GM18870 (cell line): ENCODE measurements at regions not wholly inside any gene's neighbourhood (a gene's known extent, or its start where the extent isn't known, plus 50 kb on each side); places are given as distances from the start of the nearest gene placed in this dataset.

Experiments used
- ATAC-seq: cut with Tn5 transposase; IDR thresholded peaks from one replicate; pipeline ENCODE4 v1.9.1; 2021; ENCODE audit warnings: moderate library complexity; ENCODE audit not compliant: unreplicated experiment

DNA sequence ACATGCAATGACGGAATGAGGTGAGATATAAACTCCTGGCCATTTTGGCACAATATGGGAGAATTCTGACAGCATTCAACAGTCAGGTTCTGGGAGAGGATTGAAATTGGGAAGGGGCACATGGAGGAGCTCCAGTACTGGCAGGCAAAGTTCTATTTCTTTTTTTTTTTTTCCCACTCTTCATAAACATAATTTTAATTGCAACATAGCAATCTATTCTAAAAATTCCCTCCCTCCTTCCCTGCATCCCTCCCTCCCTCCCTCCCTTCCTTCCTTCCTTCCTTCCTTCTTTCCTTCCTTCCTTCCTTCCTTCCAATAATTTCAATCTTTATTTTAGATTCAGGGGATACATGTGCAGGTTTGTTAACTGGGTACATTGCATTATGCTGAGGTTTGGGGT is 93.2 kb downstream of the PTCSC3 start:
- ATAC-seq, result no peak

DNA sequence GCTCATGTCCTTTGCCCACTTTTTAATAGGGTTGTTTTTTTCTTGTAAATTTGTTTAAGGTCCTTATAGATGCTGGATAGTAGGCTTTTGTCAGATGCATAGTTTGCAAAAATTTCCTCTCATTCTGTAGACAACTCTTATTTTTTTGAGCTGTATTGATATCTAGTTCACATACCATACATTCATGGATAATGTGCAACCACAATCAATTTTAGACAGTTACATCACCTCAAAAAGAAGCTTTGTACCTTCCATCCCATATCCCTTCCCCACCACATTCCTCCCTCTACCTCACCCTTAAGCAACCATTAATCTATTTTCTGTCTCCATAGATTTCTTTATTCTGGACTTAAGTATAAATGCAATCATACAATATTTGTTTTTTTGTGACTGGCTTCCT is 98.4 kb downstream of the PTCSC3 start:
- ATAC-seq, result no peak

DNA sequence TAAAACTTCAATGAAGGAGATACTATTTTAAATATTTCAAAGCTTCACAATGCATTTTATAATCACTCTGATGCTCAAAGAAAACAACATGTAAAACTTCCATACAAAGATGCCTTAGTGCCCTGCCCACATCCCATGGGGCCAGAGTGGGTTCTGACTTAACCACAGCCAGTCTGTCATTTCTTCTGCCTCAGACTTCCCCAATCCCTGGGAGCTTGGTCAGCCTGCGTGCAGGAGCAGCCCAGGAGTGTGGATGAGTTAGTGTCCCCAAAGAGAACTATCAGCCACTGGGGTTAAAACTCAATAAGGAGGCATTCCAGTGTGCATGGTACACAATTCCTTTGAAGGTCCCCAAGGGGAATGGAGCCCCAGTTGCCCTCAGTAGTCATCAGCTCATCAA is 100.3 kb downstream of the PTCSC3 start:
- no peak for ATAC-seq

DNA sequence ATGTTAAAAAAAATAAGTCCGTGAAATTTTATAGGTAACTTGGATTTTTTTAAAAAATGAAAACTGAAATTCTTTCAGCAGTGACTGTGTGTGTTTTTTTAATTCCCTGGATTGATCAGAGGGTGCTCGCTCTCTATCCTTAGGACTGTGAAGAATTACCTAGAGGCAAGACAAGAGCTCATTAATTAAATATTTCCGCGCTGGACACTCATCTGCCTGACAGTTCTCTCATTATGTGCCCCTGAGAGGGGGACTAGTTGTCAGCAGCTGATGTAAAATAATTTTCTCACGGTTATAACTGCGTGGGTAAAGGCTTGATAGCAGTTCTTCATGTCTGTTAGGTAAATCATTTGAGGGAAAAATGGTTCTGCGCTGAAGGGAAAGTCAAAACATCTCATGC is 101.3 kb downstream of the PTCSC3 start:
- no peak for ATAC-seq

DNA sequence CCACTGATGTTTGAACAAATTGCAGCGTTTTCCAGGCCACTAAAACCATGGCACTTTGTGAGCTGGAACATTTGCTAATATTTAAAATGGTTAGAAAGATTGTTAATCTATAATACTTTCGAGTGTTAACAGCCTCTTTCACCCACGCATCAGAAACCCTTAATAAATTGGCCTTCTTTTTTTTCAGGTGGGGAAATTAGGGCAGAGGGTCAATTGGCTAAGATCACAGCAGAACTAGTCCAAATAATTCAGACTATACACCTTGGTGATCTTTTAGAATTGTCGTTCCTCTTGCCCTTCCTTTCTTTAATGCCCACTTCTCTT is 105.8 kb downstream of the PTCSC3 start:
- no peak for ATAC-seq

DNA sequence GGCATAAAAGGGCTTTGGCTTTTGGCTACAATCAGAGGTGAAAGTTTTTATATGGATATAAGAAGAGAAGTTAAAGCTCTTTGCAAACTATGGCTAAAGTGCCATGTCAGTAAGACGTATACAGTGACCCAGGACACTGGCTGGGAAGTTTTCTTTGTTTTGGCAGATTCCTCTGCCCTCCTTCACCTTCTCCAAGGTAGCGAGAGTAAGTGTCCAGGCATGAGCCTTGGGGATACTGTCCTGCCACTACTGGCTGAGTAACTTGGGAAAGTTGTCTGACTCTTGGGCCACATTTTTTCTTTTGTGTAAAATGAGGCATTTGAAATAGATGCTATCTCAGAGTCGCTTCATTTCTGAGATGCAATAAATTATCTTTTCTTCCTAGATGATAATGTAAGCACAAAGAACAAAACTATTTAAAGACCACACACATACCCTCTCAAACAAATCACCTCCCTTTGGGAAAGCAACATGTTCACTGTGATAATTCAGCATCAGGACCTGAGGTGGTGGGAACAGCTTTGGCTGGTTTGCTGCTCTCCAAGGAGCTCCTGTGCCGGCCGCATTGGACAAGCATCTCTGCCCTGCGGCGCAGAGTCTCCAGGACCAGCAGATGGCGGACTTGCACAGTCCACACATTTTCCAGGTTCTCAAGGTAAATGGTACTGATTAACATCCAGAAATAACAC is 106.3 kb downstream of the PTCSC3 start:
- peak; percentile 67 for ATAC-seq

DNA sequence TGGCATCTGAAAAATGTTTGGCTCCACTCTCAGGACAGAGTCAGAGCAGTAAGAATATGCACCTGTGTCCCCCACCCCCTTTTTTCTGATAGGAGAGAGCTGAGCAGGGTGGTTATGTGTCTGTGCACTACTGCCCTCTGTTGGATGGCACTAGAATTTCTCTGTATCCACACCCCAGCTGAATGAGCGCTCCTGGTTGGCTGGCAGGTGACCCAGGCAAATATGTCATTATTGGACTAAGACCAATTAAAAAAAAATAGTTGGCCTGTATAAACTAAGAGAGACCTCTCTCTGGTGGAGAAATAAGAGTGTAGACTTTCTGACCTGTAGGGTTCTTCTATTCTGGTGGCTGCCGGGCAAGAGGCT is 107.0 kb downstream of the PTCSC3 start:
- peak; percentile 59 for ATAC-seq

DNA sequence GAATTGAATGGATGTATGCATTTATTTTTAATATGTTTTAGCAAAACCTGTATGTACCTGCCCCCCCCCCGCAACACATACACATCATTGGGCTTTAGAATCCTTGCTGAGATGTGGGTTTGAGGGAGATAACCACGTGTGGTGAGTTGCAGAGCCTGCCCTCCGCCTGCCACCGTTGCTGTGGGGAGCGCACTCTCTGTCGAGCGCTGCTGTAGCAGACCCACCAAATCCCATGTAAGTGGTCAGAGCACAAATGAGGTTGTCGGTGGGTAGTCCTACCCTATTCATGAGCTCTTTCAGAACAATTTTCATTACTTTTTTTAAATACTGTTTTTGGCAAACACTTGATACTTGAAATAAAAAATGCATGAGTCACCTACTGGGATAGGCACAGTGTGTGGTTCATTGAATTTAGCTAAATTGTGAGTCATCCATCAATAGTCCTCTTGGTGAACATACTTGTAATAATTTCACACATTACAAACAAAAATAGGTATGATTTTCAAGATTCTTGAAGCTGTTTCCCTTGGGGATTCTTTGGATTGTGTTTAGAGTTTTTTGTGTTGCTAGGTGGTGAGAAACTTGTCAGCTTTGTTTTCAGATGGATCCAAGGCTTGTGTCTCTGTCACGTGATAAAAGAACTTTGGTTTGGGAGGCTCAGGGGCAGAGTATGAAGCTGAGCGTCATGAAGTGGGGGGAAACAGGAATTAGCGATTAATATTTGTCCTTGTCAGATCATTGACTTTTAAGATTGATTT is 107.6 kb downstream of the PTCSC3 start:
- peak; percentile 14 for ATAC-seq

DNA sequence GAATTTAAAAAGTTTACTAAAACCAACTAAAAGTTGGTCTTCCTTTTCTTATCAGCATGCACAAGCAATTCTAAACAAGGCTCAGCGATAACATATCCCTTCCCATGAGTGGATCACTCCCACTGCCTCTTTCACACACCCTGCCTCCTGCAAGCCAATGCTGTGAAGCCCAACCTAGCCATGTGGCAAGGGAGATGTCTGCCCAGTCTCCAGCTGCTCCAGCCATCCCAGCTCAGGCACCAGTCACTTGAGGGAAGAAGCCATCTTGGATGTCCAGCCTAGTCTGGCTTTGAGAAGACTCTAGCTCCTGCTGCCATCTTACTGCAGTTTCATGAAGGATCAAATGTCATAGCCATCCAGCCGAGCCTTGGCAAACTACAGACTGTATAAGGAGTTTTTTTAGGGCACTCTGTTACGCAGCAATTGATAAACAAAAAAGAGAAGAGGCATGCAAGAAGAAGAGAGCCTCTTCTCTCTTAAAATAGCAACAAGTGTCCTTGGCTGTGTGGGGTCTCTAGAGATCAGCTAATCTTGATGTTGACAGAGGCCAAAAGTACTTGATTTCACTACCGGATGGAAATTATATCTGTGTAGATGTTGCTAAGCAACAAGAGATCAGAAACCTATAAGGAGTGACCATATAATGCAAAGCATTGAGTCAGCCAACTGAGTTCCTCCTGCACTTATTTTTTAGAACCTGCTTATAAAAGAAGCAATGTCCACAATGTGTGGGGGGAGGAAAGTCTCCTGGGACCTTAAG is 108.9 kb downstream of the PTCSC3 start:
- ATAC-seq, result no peak

DNA sequence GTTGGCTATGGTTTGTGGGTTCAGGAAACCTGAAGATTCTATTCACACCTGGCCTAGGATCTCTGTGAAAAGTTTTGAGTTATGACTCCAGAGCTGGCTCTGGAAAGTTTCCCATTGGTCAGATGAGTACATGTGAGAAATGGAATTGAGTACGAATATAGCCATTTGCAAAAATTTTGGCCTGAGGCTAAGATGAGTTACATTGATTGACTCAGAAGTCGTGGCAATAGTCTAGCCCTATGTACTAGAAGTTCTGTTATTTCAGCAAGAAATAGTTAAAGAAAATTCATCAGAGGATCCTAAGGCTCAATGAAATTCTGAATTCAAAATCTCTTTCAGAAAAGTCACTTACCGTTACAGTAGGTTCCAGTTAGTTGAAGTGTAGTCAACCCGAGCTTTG is 109.9 kb downstream of the PTCSC3 start:
- no peak for ATAC-seq

DNA sequence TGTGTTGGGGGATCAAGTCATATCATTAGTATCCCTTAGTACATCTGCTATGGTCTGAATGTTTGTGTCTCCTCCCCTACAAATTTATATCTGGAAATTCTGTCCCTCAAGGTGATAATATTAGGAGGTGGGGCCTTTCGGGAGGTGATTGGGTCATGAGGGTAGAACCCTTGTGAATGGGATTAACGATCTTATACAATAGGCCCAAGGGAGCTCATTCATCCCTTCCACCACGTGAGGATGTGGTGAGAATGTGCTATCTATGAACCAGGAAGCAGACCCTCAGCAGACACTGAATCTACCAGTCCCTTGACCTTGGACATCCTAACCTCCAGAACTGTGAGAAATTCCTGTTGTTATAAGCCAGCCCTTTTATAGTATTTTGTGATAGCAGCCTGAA is 110.7 kb downstream of the PTCSC3 start:
- ATAC-seq, result no peak

DNA sequence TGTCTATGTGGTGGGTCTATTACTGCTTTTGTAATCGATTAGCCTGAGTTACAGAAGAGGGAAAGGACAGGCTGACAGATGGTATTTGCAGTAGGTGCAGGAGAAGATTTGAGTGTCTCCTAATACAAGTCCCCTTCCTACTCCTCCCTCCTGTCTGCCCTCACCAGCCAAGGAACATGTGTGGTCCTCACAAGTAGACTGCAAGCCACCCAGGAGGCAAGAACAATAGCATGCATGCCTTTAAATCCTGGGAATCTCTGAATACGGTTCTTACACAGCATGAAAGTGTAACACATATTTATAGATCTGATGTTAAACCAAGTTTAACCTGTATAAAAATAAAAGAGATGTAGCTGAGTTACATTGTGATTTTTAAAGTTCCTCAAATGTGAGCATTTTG is 117.0 kb downstream of the PTCSC3 start:
- ATAC-seq, result no peak

DNA sequence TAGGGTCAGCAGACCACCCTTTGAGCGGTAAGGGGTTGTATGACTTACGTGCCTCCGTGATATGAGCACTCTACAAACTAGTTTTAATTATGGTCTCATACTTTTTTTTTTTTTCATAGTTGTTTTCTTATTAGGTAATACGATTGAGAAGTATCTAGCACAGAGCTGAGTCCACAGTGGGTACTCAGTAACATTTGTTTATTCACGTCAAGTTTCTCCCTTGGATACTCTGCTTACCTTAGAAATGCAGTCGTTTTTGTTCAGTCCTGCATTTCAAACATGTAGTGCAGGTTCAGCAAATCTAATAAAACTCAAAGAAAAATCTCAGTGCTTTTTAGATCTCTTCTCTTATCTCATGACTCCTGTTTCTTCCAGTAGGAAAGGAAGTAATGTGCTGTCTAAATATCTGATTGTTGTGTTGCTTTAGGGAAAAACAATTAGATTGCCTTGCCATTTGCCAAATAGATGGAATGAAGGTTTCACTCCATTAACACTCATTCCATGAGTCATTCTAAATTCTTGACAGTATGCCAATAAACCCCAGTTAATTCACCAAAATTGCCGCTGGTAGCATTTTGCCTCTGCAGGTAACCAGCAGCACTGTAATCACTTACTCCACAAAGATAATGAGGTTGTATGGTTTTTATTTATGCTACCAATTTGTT is 118.9 kb downstream of the PTCSC3 start:
- no peak for ATAC-seq

DNA sequence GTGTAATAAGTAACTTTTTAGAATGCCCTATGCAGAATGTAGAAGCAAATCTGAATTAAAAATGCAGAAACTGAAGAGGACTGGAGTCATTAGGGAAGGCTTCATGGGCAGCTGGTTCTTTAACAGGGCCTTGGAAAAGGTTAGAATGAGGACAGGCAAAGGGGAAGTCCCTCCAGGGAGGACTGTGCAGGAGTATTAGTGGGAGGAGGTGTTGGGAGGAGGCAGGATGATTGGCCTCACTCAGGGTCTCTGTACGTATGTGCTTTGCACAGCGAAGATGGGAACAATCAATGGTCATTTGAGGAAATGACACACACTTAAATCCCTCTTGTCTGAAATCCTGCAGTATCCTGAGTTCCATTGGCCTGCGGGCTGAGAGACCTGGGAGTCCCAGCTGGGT is 119.7 kb downstream of the PTCSC3 start:
- ATAC-seq, result no peak

DNA sequence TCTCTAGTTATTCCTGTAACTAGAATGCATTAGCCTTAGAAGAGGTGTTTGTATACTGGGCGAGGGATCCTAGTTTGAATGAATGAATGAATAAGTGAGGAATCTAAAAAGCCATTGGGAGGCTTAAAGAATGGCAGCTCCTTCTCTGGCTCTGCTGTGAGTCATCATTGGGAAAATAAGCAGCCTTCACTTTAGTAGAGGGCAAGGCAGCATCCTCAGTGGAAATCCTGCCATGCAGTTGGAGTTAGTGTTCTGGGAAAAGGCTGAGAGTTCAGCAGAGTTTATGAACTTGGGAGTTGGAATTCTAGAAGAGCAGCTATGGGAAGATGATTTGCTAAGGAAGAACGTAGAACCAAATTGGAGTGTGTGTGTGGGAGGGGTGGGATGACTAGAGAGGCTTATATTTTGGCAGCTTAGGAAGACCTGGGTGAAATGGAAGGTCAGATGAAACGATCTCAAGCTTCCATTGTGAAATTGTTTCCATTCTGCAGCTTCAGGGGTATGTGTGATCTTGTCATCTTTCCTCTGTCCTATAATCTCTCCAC is 120.8 kb downstream of the PTCSC3 start:
- ATAC-seq, result no peak

DNA sequence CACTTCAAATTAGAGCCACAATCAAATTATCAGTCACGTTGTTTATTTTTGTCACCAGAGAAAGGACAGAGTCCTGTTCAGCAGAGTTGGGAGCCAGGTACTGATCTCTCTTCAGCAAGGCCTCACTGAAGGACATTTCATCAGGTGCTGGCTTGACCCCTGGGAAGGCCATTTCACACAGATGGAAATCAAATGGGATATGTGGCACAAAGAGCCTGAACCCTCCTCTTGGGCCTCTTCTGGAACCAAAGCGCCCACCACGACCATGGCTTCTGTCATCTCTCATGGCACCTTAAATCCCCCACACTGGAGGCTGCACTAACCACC is 121.5 kb downstream of the PTCSC3 start:
- no peak for ATAC-seq

DNA sequence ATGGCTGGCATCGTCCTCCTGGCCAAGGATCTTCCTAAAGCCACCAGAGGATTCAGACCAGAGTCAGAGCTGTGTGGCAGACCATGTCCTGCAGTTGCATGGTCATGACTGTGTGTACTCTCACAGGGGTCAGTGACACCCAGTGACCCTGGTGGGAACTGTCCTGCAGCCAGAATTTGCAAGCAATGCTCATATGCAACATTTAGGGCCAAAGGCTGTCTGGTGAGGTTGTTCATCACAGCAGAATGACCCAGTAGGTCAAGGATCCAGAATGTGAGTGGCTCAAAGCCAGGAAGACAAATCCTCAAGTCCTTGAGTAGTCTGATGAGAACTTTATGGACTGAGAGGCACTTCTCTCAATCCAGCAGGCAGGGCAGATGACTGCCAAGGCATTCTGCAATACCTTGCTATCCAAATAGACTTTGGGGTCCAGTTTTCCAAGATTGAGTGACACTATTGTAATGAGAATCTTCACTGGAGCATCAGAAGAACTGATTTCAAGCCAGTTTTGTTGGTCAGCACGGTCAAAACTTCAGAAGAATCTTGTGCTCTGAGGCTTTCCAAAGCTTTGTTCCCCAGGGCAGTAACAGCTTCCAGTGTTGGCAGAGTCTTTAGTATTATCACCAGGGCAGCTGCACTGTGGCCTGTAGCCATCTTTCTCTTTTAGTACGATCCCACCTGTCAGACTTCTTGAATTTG is 122.0 kb downstream of the PTCSC3 start:
- no peak for ATAC-seq

DNA sequence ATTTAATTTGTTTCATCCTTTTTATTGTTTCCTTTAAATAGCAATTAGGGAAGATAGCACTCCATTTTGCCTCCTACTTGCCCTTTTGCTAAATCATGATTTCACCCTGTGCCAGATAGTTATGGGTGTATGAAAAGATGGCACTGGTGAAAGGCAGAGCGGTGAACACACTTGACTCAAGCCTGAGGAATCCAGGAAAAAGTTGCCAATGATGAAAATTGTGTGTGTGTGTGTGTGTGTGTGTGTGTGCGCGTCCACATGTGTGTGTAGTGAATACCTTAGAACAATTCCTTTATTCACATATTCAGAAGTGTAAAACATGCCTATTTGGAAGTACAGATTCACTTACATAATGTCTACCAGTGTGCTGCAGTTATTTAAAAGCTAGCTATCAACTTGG is 123.8 kb downstream of the PTCSC3 start:
- ATAC-seq, result no peak

DNA sequence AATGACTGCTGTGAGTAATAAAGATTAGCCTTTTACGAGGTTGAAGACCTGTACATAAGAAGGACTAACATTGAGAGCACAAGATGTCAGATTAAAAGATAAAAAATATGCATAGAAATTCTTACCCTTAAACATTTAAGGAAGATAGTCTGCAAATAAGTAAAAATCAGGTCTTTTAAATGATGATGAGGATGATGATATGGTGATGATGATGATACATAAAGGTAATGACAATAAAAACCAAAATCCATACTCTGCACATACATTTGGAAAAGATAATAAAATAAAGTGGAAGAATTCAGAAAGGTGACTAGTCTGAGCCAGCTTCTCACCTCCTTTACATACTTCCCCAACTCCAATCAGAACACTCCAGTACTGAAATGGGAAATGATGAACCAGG is 124.5 kb downstream of the PTCSC3 start:
- no peak for ATAC-seq

DNA sequence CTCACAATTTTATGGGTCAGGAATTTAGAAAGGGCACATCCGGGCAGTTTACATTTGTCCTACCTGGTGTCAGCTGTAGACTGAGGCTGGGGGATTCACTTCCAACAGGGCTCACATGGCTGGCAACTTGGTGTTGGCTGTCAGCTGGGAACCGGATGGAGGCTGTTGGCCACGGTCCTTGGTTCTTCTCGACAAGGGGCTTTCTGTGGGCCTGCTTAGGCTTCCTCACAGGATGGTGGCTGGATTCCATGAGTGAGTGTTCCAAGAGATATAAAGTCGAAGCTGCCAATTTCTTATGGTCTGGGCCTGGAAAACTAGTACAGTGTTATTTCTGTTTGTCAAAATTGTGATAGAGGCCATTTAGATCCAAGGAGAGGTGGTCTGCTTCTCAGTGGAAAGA is 127.9 kb downstream of the PTCSC3 start:
- ATAC-seq, result no peak

DNA sequence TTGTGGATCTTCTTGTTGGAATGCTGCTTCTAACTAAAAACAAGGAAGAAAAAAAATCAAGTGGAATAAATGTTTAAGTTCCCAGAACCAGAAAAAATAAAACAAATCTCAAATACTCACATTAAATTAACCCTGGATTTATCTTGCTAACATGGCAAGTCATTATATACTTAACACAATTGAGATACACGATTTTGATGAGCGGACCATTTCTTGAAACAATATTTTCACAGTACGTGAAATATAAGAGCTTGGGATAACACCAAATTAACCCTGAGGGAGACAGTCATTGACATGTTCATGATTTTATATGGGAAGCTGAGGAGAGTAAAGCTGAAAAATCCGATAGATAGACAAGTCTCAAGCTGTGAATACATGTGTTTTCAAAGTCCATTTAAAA is 128.6 kb downstream of the PTCSC3 start:
- ATAC-seq, result no peak
